ENCODE measurements at regions not wholly inside any gene's neighbourhood (a gene's known extent, or its start where the extent isn't known, plus 50 kb on each side); places are given as distances from the start of the nearest gene placed in this dataset.

DNA sequence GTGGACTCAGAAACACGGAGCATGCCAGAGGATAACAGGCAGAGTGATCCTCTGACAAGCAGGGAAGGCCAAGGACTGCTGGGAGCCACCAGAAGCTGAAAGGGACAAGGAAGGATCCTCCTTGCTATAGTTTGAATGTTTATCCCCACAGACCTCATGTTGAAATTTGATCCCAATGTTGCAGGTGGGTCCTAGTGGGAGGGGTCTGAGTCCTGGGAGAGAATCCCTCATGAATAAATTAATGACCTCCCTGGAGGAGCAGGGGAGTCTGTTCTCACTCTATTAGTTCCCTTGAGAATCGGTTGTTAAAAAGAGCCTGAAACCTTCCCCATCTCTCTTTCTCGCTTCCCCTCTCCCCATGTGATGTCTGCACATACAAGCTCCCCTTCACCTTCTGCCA lies 124.4 kb downstream of the FBXO15 start:
- DNase-seq (ENCODE audit: low spot score): no peak

DNA sequence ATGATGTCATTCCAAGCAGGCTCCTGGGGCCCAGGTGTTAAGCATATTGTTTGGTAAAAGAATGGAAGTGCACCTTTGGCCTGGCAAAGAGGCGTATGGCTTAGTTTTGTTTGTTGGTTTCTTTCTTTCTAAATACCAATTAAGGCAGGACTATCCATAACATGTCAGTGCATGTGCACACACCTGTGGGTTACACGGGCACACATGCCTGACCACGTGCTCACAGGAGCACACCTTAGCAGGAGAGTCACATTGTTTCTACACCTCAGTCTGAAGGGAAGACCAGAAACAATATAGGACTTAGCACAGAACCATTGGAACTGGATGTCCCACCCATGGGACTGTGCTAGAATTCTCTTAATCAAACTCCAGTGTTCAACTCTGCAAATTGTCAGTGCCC lies 127.8 kb downstream of the FBXO15 start:
- DNase-seq (ENCODE audit: low spot score): no peak

DNA sequence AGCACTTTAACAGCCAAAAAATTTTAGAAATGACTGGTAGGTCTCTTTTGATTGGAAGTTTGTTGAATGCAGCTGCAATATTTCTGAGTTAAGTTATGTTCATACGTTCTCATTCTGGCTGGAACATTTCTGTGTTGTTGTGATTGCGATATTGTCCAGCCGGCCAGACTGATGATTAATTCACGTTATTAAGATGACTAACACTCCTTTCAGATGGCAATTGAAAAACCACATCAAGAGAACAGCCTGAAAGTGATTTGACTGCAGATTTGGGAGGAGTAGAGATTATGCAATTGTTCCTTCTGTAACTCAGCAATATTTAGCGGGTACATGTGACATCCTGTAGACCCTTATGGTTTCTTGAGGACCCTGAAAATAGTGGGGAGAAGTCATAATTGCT lies 133.7 kb downstream of the FBXO15 start:
- DNase-seq (ENCODE audit: low spot score): no peak

DNA sequence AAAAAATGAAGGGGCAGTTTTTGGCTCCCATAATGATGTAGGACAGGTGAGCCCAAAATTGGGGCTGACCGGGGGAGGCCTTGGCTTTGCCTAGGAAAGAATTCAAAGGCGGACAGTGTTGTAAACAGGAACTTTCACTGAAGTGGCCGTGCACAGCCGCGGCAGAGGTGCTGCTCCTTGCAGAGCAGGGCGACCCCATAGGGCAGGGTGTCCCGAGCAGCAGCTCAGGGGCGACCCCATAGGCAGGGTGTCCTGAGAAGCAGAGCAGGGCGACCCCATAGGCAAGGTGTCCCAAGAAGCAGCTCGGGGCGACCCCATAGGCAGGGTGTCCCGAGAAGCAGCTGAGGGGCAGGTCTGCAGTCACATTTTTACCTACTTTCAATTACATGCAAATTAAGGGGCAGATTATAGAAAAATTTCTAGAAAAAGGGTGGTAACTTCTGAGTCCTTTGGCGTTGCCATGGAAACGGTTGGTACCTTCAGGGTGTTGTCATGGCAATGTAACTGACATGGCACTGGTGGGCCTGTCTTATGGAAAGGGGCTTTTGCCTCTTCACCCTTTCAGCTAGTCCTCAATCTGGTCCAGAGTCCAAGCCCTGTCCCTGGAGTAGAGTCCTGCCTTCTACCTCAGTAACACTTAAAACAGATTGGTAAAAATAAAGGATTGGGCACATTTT lies 134.5 kb downstream of the FBXO15 start:
- DNase-seq (ENCODE audit: low spot score): no peak

DNA sequence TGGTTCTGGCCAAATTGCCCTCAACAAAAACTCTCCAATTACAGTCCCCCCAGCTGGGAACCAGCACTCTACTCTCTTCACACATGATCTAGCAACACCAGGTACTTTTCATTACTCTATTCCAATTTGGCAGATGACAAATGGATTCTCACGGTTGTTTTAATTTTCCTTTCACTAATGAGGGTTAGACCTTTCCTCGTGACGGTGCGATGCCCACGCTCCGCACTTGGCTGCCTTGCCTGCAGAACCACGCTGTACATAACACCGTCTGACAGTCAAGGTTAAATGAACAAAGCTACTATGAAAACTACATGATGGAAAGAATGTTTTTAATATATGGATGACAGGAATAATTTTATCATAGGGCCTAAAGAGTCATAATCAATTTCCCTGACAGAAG lies 141.5 kb downstream of the FBXO15 start:
- no peak for DNase-seq (ENCODE audit: low spot score)

DNA sequence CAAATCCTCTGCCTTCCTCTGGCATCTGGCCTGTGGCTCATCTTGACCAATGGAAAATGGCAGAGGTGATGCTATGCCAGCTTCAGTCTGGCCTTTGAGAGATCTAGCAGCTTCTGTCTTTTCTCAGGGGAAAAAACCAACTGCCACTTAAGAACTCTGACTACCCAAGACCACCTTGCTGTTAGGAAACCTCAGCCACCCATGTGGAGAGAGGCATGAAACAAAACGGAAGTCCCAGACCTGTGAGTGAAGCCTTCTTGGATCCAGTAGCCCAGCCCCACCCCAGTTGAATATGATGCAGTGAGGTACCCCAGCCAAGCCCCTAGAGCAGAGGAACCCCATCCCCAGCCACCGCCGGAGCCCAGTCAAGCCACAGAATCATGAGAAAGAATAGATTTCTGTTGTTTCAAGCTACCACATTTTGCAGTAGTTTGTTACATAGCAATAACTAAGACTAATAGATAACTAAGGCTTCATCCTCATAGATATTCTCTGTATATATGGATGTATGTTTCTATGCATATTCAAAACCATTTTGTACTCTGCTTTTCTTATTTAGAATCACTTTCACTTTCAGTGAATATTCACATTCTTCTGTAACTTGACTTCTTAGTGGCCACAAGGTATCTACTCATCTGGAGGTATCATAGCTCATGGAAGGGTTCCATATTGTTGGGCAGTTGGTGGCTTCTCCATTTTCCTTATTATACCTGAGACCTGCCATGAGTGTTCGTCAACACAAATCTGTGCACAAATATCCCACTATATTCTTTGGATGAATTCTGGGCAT lies 142.1 kb downstream of the FBXO15 start:
- DNase-seq (ENCODE audit: low spot score): no peak

DNA sequence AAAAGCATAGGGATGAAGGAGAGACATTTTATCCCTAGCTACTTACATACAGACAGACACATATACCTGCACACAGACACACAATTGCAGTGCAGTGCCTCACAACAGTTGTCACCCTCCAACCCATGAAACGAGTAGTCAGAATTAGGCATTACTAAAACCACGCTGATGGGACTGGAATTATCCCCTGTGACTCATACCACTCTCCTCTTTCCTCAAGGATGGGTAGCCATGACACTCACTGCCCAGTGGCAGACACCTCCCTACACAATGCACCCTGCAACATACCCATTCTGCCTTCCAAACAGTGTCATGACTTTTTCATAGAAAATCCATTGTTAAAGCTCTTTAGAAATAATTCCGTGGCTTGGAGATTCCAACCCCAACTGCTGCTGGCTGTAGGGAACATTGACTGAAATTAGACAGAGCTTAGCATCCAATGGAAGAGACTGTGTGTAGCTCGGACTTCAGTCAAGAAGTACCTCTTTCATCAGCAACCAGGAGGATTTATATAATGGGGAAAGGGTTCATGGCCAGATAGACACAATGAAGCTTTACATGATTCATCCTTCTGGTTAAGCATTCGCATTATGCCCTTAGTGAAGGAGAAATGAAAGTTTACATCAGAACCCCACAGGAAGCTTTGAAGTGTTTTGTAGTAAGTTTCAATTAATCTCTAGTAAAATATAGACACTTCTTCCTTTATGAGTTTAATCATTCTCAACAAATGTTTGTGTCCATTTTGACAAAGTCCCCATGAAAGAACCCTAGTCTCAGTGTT lies 155.2 kb downstream of the FBXO15 start:
- DNase-seq (ENCODE audit: low spot score): no peak

DNA sequence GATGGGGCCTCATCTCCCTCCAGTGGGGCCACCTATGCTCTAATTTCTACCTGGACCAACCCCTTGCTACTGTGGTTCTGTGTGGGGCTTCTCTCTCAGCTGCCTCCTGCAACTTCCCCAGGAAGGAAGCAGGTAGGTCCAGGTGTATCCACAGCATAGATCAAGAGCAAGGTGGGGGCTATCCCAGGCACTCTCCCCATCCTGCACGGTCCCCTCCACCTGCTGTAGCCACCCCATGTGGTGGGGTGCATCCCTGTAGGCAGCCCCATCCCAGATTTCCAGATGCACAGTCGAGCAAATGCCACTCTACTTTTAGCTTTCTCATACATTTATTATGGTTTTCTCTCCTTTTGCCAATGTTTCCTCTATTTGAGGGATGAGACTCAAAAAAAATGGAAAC lies 156.1 kb downstream of the FBXO15 start:
- no peak for DNase-seq (ENCODE audit: low spot score)

DNA sequence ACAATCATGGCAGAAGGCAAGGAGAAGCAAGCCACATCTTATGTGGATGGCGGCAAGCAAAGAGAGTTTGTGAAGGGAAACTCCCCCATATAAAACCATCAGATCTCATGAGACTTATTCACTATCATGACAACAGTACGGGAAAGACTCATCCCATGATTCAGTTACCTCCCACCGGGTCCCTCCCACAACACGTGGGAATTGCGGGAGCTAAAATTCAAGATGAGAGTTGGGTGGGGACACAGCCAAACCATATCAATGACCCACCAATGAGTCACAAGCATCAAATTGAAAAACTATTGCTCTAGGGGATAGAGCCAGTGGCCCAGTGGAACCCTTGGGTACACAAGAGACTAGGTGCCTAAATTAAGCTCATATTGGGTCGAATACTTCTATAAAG lies 157.4 kb downstream of the FBXO15 start:
- no peak for DNase-seq (ENCODE audit: low spot score)

DNA sequence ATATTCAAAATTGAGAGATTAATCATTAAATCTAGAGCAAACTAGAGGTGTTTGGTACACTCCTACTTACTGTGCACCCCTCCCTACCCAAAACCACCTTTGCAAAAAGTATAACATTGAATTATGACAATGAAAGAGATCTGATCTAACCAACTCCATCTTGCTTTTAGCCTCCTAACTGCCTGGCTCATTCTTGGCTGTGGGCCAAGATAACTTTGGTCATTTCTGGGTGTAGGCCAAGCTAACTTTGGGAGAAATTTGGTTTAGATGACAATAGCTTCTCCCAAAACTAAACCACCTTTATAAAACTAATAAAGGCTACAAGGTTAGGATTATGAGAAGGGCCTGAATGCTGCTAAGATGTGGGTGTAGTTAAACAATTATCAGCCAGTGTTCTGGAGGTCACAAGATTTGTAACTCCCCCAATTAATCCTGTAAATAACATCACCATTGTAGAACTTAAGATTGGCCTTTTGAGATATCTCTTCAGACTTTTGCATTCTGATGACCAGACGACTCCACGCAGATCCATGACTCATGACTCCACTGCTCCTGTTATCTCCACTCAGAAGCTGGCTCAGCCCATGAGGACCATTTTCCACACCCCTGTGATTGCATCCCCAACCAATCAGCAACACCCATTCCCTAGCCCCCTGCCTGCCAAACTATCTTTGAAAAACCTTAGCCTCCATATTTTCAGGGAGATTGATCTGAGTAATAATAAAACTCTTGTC lies 160.2 kb downstream of the FBXO15 start:
- DNase-seq (ENCODE audit: low spot score): no peak

DNA sequence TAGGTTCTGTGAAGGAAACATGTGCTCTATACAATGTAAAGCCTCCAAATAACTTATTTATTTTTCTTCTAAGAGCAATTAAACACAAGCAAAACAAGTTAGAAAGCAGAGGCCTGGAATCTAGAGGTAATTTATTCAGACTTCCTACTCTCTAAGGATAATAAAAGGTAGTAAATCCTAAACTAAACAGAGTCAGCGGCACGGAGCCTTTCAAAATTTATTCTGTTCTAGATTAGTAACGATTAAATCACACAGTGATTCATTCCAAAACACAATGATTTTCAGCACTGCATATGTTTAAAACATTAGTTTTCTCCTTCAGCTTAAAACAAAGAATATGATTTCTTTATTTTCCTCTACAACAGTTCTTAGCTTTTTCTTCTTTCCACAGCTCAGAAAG lies 160.9 kb downstream of the FBXO15 start:
- DNase-seq (ENCODE audit: low spot score): no peak

DNA sequence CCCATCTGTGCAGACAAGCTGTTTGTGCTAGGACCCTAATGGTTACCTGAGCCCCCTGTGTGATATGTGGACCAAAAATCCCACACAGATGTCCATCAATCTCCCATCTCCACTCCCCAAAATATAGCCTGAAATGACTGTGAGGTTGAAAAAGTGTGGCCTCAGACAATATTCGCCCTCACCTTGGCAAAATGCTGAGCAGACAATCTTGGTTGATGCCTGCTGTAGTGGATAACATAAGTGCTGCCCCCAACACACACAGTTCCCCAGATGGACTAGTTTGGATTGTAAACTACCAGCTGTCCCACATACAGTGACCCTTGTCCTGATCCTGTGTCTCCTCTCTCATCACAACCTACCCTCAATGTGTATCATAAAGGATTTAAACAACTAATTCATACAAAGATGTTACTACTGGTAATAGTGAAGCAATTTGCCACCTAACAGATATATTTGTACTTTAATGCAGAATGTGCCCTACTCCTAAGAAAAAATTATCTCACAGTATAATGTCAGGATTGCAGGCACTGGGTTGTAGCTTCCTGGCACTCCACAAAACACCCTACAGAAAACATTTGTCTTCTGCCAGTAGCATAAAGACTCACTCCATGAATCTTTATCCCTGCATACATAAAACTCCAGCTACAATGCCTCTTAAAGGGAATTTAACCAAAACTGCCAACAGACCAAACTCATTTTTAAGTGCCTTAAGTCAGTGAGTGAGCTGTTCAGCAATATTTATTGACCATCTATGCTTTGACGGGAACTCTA lies 161.6 kb downstream of the FBXO15 start:
- no peak for DNase-seq (ENCODE audit: low spot score)

DNA sequence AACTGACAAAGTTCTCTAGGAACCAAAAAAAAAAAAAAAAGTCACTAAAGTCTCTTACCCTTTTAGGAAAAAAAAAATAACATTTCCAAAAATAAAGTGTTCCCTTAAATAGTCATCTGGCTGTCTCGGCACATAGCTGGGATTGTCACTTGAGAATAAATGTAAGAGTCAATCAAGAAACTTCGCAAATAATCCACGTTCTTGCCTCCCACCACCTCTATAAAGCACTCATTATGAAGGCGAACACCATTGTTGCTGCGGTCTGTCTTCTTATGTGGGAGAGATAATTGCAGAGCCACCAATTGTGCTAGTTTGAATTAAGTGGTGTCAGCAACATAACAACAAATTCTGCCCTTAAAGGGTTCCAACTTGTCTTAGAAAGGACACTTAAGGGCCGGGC lies 163.7 kb downstream of the FBXO15 start:
- DNase-seq (ENCODE audit: low spot score): no peak

DNA sequence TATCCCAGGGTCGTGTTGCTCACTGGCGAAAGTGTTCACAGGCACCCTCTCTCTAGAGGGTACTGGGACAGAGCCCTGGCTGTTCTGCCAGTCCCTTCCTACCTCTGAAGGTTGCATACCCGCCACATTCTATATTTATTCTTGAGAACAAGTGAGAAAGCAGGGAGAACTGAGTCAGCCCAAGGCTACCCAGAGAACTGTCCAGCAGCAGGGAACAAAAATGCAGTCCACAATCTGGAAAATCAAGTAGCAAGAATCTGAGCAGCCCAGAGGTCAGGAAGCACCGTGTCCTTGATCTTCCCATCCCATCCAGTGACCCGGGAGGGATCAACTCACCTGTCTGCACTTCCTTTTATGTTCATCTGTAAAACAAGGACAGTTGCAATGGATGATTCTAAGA lies 164.1 kb downstream of the FBXO15 start:
- DNase-seq (ENCODE audit: low spot score): no peak

DNA sequence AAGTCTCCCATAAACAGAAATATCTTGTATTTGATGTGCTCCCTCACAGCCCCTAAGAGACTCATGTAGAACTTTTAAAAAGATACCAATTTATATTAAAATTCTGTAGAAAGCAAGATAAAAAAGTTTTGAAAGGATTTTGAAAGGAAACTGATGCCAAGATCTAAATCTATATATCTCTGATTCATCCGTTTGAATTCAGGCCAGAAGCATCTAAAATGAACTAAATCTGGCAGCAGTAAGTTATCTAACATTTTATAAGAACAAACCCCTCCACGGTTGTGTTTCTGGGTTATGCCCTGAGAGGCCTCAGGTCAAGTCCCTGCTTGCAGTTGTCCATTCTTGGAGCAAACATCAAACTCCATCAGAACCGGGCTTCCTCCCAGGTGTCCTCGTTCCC lies 165.8 kb downstream of the FBXO15 start:
- no peak for DNase-seq (ENCODE audit: low spot score)

DNA sequence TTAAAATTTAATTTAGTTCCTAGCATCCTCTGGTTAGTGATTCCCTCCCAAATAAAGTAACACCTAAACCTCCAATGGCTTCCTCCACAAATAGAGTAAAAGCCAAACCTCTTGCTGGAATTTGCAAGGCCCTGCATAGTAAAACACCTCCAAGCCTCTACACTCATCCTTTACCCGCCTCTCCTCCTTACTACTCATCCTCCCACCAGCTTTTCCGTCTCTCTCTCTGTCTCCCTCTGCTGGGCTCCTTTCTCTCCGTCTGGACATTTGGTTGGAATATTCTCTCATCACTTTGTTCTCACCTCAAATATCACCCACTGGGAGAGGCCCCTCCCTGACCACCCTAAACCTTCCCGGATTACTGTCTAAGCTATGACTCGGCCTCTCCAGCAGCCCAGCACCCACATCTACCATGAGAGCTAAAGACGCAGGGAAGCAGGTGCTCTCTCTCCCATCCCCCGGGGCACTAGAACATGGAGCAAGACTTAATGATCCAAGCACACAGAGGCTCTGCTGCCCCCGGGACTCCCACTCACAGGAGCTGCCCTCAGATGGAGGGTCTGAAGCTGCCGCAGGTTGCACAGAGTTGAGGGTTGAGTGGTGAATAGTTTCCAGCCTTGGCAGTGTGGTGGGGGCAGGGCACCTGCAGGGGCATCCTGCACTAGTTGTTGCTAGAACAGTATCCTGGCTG lies 167.2 kb downstream of the FBXO15 start:
- peak; percentile 33 for DNase-seq (ENCODE audit: low spot score)

DNA sequence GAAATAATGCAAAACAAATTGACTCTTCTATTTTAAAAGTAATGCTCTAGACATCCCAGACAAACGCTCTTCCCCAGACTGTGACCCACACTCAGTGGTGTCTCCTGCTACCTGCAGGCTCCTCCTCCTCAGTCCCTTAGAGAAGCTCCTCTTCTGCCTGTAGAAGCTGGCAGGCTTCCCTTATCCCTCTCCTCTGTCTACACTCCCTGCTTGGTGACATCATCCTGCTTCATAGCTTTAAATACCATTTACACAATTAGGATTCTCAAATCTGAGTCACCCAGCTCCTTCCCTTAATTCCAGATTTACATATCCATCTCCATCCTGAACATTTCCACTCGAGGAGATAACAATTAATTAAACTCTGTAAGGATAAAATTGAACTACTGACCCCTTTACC lies 167.9 kb downstream of the FBXO15 start:
- DNase-seq (ENCODE audit: low spot score): no peak

DNA sequence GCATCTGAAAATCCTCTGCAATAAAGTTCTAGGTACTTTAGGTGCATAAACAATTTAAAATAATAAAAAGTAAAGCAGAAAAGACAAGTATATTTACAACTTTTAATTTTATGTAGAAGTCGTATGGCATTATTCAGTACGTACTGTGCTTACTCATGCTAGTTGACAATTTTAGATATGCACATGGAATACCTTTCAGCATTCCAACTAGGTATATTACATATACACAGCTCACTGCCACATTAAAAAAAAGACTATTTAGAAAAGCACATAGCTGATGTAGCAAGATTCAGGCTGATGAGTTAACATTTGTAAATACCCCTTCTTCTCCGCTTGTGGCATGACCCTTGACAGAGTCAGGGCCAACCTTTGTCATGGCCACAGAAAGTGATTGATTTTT lies 171.2 kb downstream of the FBXO15 start:
- DNase-seq (ENCODE audit: low spot score): no peak

DNA sequence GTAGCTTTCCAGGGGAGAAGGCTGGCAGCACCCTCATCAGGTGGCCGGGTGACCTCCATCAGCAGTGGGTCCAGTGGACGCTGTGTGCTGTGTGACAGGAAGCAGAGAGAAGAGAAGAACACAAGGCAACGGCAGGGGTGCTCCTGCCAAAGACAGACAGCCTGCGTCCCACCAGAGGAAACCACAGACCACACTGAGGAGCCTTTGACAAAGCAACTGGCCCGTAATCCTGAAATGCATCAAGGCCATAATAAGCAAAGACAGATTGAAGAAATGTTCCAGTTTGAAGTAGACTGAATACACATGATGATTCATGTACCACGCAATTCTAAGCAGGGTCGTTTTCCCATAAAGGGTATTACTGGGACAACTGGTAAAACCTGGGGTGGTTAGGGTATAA lies 172.4 kb downstream of the FBXO15 start:
- no peak for DNase-seq (ENCODE audit: low spot score)

DNA sequence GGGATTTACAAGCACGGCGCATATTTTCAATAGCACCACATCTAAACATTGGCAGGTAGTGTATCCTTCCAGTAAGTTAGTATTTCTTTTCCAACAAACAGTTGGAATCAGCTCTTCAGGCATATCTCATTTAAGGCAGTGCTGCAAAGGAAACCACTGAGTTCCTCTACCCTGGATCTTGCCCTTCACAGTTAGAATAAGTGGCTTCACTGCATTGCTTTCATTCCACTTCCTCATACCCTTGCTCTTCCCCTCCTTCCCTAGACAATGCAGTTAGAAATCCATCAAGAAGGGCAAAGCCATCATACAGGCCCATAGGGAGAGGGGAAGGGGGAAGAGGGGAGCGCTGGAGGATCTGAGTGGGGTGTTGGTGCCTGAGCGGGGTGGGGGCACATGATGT lies 173.7 kb downstream of the FBXO15 start:
- no peak for DNase-seq (ENCODE audit: low spot score)

DNA sequence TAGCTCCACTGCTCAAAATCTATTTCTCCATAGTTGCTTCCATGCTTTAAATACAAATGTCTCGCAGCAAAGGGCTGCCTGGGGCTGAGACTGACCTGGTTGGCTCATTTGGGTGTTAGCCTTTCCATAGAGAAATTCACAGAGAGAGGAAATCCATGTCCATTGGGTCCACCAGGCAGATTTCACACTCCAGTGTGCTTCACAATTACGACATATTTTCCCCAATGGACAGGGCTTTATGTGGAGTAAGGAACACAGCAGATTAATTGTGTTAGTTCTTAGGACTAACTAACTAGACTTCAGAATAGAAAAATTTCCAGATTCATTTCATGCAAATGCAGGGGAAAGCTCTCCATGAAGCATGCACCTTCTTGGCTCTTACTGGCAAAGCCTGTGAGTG lies 180.7 kb downstream of the FBXO15 start:
- DNase-seq (ENCODE audit: low spot score): no peak

All from SK-N-DZ (cell line).